ELR (cell line): ENCODE measurements at regions not wholly inside any gene's neighbourhood (a gene's known extent, or its start where the extent isn't known, plus 50 kb on each side); places are given as distances from the start of the nearest gene placed in this dataset.

Source experiments
- DNase-seq: peaks from one replicate; pipeline ENCODE4 v3.0.0-alpha.2; 2015; ENCODE audit warnings: low read depth

GRCh38 chr7:41795276-41795833 is 92.5 kb upstream of the INHBA start:
- DNase-seq: no peak

GRCh38 chr7:41793556-41793955 is 90.7 kb upstream of the INHBA start:
- DNase-seq: no peak

DNA sequence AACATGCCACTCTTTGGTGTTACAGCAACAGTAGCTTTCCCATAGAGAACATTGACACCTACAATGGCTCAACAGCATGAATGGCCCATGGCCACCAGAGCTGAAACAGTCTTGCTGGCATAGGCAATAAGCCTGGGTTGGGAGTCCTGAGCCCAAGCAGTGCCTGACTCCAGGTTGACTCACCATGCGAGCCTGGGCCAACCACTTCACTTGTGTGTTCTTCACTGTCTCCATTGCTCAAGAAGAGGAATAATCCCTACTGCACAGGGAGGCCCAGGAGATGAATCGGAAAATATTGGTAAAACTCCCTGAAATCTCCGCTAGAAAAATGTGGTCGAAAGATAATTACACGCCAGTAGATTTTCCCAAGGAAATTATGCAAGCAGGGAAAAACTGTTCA is 89.2 kb upstream of the INHBA start:
- DNase-seq: peak; percentile 37

DNA sequence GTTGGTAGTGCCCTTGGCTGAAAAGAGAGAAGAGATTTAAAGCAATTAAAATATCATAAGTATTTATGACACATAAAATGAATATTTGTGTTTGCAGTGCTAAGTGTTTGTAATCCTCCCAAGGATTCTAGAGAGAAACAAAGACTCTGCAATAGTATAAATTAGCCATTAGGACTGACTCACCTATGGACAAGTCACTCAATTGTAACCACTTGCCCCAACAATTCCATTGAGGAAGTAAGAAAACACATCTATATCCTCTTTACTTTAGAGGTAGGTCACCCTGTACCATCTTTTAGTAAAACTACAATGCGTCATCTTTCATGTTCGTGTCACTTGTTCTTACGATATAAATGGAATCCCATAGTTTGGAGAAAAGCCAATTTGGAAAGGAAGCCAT is 85.7 kb upstream of the INHBA start:
- peak; percentile 29 for DNase-seq

GRCh38 chr7:41787651-41788350 is 84.9 kb upstream of the INHBA start:
- peak; percentile 11 for DNase-seq

DNA sequence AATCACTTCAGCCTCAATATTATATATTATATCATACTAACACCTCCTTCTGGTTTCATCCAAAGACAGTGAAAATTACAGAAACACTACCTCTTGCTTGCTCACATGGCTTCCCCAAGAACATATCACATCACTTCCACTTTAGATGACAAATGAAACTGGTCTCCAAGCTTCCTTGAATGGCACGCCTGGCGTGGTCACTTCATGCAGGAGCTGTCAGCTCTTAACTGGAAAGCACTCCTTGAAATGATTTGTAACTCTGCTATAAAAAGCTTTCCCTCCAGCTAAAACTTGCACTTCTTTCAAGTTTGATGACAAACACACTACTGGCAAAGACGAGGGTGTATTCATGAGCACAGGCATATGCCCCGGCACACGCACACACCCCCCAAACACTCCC is 84.1 kb upstream of the INHBA start:
- DNase-seq: no peak

GRCh38 chr7:41786404-41786803 is 83.5 kb upstream of the INHBA start:
- DNase-seq: no peak

DNA sequence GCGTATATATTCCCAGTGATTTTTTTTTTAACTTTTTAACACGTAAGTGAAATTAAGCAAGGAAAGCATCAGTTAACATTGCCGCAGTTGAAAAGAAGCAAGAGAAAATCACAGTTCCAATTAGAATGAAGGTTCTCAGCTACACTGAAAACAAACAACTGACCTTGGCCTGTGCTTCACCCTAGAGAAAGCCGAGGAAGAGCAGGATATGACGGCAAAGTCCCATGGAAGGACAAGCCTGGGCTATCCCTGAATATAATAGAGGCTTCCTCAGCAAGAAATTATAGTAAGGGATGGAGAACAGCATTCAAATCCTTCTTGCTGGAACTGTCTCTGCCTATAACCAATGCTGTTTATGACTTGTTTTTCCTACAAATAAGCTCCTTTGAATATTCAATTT is 83.0 kb upstream of the INHBA start:
- DNase-seq: no peak

- DNase-seq: no peak
Measured at GRCh38 chr7:41785265-41785664, 82.4 kb upstream of the INHBA start.

DNA sequence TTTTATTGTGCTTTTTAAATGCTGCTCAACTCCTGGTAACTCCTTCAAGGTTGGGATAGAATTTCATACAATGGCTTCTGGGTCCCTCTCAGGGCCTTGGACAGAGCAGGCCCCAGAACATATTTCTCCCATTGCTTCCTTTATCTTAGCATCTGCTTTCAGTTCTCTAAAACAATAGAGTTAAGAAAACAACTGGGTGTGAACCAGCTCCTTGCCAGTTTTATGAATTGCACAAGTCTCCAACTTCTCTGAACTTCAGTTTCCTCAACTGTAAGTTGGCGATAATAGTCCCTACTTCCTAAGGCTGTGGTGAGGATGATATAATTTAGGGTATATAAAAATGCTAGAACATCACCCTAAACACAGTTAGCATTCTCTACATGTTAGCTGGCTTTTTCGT is 77.0 kb upstream of the INHBA start:
- no peak for DNase-seq

DNA sequence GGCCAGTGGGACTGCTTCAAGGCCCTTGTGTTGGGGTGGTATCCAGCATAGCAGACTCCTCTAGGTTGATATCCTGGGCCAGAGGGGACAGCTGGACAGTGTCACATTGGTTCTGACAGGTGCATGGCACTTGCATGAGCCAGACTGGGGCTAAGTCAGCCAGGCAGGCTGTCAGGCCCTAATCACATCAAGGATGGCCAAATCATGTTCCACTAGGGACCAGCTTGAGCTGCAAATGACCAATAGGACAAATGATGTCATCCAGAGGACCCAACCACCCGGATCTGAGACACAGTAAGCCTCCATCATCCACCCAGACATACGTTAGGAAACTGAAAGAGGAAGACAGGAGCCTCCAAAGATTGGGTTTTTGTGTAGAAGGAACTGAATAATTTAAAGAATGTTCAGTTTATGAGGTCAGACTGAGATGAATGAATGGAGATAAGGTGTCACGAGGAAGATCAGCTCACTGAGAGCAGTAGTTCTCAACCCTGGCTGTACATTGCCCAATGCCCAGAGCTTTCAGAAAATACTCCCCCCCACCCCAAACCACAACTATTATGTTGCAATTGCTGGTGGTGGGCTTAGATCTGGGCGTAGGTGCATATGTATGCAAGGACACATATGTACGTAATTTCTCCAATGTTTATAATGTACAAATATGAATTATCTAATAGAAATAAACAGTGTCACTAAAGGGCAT is 75.2 kb upstream of the INHBA start:
- no peak for DNase-seq

DNA sequence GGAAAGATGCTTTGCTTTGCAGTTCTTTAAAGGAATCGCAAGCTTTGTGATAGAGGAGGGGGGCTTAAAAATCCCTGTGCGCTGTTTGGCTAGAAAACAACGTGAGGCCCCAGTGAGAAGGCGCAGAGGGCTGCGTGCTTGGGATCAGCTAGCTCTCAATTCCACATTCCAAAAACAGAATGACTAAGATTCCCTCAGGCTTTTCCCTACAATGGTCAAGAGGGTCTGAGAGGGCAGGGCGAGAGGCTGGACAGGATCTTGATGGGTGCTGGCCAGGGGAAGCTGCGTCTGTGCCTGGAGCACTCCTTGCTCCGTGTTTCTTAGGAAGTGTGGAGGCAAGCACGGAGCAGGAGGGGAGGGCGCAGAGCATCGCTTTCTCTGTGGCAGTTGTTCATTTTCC is 72.1 kb upstream of the INHBA start:
- DNase-seq: peak; percentile 28

GRCh38 chr7:41773756-41774155 is 70.9 kb upstream of the INHBA start:
- DNase-seq: no peak

DNA sequence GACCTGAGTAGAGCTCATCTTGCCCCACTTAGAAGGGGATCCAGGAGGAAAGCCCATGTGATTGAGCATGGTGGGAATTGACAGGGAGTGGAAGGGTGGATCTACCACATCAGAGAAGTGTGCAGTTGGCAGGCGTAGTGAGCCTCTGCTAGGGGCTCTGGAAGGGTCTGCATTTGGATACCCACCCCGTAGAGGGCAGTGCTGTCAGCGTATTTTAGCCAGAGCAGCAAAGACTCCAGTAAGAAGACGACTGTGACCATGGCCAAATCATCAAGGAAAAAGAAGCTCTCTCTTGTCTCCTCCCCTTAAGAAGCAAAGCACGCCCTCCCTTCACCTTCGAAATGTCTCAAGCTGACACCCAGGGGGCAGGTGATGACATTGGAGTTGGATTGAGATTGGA is 68.8 kb upstream of the INHBA start:
- no peak for DNase-seq

DNA sequence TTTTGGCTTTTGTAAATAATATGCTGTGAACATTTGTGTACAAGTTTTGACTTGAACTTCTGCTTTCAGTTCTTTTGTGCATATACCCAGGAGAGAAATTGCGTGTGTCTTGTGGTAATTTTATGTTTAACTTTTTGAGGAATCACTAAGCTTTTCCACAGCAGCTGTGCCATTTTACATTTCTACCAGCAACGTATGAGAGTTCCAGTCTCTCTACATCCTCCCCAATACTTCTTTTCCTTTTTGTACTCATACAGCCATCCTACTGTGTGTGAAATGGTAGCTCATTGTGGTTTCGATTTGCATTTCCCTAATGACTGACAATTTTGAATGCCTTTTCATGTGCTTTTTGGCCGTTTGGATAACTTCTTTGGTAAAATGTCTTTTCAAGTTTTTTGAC is 66.3 kb upstream of the INHBA start:
- no peak for DNase-seq

GRCh38 chr7:41763626-41764025 is 60.7 kb upstream of the INHBA start:
- peak; percentile 80 for DNase-seq

DNA sequence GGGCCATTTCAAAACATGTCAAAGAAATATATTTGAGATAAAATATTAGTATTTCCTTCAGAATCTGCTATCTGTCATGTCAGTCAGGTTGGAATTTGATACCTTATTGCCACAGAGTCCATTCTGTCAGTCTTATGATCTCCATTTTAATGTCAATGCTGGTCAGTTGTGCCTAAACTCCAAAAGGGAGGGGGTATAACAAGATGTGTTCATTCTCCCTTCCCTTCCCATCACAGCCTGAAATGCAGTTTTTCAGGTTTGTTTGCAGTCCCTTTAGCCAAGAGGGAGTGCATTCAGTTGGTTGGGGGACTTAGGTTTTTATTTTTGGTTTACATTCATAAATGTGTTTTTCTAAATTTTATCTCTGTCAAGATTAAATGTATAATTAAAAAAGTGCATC is 59.8 kb upstream of the INHBA start:
- DNase-seq: no peak

- DNase-seq: peak; percentile 12
Measured at GRCh38 chr7:41760293-41760692, 57.4 kb upstream of the INHBA start.

DNA sequence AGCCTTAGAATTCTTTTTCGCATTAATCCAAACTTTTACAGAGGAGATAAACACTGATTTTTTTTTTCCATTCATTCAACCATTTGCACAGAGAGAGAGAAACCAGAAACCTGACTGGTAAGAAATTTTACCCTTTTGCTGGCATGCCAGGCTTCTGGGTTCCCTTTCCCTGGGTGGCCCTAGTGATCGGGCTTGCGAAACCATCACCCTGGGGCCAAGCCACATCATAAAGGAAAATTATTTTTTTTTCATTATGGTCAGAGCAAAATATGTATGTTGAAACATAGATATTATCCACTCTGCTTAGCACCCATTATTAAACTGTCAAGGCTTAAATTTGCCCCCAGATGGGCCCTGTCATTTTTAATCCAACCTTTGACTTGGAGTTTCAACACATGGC is 55.4 kb upstream of the INHBA start:
- no peak for DNase-seq

DNA sequence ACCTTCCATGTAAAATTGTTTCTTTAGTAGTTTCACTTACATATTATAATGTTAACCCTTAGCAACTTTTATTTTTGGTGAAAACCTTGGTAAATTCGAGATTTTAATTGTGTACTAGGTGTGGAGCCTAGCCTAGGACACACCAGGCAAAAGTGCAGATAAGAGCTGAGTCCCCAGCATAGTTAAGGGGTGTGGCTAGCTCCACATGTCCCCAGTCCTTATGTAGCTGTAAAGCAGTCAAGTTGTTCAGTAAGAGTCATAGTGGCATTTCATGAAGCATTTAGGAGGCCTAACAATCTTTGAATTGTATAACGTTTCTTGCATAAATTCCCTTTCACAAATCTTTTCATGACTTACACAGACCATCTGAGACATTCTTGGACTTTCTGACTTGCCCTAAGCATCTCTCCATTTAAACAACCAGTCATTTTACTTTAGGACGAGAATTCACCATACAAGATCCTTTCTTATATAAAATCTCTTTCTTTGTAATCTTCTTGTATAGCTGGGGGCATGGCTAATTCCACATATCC is 53.8 kb upstream of the INHBA start:
- DNase-seq: no peak

GRCh38 chr7:41755096-41755495 is 52.2 kb upstream of the INHBA start:
- DNase-seq: peak; percentile 27

DNA sequence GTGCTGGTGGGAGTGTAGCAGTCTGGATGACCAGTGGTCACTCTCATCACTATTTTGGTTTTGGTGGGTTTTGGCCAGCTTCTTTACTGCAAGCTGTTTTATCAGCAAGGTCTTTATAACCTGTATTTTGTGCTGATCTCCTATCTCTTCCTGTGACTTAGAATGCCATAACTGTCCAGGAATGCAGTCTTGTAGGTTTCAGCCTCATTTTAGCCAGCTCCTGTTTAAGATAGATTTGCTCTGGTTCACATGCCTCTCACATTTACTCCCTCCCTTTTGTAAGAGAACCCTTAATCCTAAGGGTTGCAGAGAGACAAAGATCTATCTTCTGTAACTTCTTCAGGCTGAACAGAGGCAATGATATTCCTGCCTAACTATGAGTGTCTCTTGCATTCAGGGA is 51.2 kb upstream of the INHBA start:
- no peak for DNase-seq
